CD4-positive, alpha-beta T cell treated with Interleukin-4 for 1 hour (primary cell): ENCODE measurements at regions not wholly inside any gene's neighbourhood (a gene's known extent, or its start where the extent isn't known, plus 50 kb on each side); places are given as distances from the start of the nearest gene placed in this dataset.
"Not testable (repeated sequence)": the region's sequence is repeated elsewhere in the genome, so short reads cannot be mapped to it uniquely, and the experiment has no call there.

Experiments
- DNase-seq, 2 donors: peaks; one replicate each; pipeline ENCODE4 v3.0.0-alpha.2; 2020 to 2022

DNA sequence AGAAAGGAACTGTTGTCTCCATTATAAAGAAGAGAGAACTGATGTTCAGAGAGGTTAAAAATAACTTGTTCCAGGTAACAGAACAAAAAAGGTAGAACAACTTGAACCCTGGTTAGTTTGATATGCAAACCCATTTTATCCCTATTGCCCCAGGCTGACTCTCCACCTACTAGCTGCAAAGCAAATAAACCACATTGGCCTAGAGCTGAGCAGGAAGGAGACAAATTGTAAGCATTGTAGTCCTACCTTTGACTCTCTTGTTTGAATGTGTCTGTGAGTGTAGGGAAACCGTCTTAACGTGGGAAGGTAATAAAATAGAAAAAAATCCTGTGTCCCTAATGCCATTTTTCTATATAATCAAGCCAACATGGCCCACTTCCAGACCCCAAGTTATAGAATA is 126.4 kb downstream of the CCER1 start:
- DNase-seq = no peak

DNA sequence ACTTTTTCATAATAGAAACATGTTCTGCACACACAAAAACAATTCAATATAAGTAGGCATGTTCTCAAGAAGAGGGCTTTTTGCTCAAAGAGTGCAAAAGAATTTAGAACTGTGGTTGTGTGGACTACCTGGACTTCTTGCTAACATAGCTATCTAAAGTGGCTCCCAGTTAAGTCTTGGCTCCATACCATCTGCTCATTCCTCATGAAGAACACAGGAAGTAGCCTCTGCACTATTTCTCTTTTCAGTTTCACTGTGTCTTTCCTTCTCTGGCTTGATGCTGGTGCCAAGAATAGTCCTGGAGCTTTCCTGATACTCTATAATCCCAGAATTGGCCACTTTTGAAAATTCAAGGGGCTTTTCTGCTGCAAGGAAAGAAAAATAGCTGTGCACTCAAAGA is 127.4 kb downstream of the CCER1 start:
- DNase-seq = no peak

DNA sequence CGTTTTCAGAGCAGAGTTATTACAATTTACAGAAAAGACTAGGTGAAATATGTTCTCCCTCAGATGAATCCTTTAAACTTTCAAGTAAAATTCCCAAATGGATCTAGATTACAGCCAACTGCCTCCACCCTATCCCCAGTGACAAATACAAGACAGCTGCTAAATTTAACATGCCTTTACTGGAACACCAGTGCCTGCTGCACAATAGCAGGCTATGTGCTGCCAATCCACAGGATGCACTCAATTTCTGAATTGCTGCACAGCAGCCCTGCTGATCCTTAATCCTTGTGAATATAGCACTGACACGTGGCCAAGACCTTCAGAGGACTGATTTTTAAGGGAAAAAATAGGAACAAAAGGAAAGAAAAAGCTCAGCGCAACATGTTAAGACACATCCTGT is 128.9 kb downstream of the CCER1 start:
- no peak for DNase-seq

DNA sequence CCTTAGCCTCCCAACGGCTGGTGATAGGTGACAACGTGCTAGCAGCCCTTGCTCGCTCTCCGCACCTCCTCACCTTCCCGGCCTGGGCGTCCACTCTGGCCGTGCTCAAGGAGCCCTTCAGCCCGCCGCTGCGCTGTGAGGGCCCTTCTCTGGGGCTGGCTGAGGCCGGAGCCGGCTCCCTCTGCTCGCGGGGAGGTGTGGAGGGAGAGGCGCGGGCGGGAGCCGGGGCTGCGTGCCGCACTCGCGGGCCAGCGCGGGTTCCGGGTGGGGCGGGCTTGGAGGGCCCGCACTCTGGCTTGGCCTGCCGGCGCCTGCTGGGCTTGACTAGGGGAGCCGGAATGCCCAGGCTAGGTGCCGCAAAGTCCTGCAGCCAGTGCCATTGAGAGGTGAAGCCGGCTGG is 131.1 kb downstream of the CCER1 start:
- no peak for DNase-seq

DNA sequence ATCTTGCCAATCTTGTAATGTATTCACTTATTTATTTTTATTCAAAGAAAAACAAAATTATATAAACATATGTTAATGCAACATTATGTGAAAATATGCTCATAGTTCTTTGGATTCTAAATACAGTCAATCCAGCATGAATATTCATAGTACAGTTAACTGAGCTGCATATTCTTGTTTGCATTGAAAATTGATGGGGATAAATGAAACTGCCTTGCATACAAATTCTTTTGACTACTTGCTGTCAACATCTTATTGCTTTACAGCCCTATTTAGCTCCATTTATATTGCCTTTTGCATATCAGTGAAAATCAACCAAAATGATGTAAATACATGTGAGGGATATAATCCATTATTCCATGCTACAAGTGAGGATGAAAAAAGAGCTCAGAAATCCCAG is 135.3 kb downstream of the CCER1 start:
- no peak for DNase-seq

DNA sequence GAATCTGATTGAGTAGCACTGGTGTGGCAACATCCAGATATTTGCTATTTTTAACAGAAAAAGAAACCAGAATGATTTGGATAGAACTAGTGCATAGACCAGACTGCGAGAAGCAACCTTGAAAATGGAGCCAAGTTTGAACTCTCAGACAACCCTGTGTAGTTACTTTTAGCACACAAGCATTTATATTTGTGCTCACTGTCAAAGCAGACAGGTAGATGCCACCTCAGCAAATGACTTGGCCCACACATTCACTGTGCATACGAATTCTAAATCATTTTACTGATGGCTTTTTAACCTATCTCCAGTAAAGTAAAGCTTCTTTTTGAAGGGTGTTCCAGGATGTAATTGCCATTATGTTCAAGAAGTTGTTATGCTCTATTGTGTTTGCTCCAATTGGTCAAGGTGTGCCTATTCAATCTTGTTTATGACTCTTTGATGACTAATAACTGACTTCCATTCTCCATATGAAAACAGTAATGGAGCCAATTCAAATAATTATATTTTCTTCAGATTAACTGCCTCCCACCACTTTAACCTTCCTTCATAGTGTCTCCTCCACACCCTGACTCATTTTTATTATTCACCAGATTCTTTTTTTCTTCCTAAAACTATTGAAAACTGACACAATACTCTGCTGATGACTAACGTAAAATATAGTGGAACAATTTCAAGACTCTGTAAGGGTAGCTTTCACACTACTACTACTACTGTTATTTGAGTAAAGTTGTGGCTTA is 138.5 kb downstream of the CCER1 start:
- no peak for DNase-seq

DNA sequence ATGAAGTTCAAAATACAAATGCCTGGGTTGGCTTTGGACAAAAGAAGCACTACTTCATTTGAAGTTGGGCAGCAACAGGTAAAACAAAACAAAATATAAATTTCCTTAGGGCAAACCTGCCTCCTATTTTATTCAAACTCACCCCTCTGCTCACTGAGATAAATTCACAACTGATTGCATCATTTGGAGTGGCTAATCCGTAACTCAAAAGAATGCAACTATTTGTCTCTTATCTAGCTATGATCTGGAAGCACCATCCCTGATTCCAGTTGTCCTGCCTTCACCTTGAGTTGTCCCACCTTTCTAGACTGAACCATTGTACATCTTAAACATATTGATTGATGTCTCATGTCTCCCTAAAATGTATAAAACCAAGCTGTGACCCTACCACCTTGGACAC is 145.0 kb downstream of the CCER1 start:
- DNase-seq = no peak

DNA sequence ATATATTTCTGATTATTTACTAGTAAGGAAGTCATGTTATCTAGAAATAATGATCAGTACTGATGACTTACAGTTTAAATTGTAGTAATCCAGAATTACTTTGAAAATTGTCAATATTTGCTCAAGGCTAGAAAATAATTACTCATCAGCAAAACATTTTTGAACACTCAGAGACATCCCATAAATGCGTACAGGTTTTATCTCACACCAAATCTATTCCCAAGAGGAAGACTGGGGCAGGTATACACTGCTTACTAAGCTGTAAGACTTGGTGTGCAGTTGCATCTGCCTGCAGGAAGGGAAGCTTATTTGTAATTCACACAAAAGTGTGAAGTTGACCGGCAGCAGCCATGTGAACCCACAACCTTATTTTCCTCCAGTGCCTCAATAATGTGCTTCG is 146.4 kb downstream of the CCER1 start:
- DNase-seq = no peak

DNA sequence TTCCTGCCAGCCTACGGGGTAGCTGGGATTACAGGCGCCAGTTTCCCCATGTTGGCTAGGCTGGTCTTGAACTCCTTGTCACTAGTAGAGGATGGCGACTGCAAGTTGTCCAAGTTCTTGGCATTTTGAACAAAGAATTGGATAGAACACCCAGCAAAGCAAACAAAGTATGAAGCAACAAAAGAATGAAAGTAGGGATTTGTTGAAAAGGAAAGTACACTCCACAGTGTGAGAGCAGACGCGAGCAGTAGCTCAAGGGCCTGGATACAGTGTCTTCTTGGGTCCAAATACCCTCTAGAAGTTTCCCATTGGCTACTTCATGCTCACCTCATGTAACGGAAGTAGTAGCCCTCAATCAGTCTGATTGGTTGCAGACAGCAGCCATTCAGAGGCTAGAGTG is 152.2 kb downstream of the CCER1 start:
- no peak for DNase-seq

DNA sequence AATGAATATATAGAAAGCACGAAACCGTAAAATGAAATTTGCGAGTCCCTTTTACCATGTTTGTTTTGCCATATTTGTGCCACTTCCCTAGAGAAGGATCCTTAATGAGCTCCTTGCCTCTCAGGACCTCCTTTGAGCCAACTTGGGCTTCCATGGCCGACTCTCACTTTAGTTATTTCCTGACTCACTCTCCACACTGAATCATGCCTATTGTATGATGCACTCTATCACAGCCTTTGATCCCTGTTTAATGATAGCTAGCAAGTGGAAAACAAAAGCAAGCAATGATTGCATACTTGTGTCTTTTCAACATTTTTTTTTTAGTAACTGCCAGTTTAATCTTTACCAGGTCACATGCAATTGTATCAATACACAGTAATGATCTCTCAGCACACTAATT is 153.2 kb downstream of the CCER1 start:
- no peak for DNase-seq

DNA sequence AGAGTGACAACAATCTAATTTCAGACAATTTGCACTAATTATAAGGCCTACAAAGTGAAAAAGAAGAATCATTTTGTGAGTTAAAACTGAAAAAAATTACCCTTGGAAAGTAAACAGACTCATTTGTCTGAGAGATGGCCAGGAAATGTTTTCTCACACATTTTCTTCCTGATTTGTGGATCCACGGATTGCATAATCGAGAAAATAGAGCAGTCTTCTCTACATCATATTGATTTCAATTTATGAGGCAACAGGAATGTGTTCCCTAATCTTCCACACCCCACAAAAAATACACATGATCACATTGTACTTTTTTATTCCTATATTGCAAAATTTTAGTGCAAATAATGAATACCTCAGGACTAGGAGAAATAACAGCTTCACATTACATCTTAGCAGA is 160.8 kb downstream of the CCER1 start:
- DNase-seq = no peak

DNA sequence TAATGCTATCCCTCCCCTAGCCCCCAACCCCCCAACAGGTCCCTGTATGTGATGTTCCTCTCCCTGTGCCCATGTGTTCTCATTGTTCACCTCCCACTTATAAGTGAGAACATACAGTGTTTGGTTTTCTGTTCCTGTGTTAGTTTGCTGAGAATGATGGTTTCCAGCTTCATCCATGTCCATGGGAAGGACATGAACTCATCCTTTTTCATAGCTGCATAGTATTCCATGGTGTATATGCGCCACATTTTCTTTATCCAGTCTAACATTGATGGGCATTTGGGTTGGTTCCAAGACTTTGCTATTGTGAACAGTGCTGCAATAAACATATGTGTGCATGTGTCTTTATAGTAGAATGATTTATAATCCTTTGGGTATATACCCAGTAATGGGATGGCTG is 162.3 kb downstream of the CCER1 start:
- DNase-seq = not testable (repeated sequence)

DNA sequence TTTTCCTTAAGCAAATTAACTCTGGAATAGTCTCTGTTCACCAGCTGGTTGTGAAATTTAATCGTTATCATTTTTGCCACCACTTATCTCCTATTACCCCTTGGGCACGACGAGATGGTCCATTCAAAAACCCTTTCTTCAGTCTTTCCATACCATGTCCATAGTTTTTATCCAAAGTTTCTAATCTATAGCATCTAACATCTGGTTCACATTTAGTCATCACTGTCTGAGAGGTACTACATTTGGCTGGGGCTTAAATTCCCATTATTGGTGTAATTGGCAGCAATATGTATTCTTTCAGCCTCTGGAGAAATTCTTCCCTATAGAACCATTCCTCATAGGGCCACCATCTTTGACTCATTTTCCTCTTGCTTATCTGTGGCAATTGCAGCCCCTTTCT is 163.5 kb downstream of the CCER1 start:
- DNase-seq = no peak

DNA sequence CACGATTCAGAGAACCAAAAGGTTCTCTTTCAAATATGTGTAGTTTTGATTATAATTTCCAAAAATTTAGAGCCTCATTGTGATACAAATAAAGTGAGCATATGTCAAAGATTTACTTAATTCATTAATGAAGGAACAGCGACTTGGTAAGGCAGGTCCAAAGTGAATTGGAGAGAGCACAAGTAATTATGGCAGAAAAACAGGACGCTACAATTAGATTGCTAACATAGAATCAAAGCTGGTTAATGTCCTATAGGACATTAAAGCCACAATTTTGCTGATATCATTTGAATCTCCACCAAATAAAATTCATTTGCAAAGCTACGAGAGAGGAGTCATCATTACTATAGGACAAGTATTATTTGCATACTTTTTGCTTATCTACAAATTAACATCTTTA is 164.2 kb downstream of the CCER1 start:
- no peak for DNase-seq

DNA sequence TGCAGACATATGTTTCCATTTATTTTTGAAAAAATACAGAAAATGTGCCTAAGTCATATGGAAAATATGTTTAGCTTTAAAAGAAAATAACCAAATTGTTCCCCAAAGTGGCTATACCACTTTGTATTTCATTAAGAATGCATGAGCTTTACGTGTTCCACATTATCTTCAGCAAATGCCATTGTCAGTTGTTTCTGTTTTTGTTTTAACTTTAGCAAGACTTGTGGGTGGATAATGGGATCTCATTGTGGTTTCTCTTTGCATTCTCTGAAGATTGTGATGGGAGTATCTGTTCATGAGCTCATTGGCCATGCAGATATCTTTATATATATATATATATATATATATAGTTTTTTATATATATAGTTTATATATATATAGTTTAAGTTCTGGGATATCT is 181.5 kb downstream of the CCER1 start:
- no peak for DNase-seq

DNA sequence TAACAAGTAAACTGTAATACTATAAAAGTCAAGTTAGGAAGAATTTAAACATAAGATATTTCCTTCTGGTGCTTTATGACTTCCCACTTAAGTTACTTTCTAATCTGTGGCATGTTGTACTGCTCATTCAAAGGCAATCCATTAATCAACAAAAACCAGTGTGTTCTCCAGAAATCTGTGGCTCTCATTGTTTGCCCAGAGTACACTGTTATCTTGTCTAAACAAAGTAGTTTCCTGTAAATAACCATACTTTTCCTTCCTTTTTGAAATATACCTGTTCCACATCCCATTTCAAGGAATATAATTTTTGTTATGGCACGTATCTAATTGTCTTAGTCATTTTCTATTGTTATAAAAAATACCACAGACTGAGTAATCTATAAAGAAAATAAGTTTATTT is 184.1 kb downstream of the CCER1 start:
- DNase-seq = no peak

DNA sequence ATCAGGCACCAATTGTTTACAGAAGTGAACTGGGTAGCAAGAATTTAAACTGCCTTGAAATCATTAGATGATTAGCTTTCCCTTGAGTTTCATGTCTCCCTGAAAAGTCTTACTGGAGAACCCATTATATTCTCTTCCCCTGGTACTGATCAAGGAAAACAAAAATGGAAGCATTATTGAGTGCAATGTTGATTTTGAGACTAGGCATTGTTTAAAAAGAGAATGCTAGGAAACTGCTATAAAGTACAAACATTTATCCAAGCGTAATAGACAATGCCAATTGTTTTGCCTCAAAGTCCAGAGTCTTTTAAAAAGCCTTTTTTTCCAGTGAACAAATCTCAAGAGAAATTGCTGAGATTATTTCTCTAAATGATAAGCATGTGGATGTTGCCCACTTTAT is 197.0 kb downstream of the CCER1 start:
- no peak for DNase-seq

DNA sequence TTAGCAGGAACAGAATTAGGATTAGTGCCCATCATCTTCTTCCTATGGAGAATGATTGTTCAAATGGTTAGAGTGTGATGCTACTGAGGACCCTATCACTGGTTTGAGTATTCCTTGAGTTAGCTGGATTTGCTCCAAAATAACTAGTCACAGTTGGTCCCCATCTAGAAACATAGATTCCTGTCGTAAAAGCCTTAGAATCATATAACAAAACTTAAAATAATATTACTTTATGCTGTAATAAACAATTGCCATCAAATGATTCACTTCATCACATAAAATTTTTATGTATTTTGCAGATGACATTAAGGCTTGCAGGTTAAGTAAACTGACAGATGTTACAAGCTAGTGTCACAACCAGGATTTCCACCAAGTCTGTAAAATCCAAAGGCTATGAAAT is 209.8 kb downstream of the CCER1 start:
- DNase-seq = no peak

DNA sequence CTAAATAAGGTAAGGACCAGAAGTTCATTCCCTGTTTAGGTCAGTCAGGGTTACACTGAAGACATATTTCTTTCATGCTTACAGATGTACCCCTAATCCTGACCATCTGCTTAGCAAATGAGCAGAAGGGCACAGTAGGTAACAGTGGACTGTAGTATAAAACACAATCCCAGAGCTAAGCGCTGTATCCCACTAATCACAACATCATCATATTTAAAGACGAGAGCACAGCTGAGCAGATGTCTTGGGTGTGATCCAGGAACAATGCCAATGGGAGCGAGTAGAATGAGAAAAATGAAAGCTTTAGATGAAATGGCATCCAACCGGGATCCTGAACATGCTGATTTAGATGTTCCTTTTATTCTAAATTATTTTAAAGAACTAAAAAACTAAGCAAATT is 213.4 kb downstream of the CCER1 start:
- DNase-seq = no peak

DNA sequence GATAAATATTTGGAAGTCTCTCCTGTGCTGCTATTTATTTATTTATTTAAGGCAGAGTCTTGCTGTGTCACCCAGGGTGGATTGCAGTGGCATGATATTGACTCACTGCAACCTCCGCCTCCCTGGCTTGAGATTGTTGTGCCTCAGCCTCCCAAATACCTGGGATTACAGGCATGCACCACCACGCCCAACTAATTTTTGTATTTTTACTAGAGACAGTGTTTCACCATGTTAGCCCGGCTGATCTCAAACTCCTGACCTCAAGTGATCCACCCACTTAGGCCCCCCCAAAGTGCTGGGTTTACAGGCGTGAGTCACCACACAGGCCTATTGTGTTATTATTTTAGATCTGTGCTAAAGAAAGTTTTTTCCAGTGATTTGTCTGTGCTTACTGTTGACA is 225.2 kb downstream of the CCER1 start:
- DNase-seq = no peak

DNA sequence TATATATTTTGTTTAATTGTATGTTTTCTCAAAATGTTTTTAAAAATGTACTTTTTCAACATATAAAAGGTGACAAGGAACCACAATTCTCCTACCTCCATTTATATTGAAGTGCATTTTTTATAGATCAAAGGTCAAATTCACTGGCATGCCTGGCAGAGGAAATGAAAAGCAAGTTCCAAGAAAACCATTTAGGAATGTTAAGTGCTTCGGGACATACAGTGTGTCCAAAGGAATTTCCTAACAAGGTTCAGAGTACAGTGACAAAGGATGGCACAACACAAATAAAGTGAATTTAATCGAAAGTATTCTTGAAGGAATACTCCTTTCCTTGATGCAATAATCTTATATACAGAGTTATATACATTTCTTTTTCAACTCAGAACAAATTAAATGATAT is 242.3 kb downstream of the CCER1 start:
- no peak for DNase-seq

DNA sequence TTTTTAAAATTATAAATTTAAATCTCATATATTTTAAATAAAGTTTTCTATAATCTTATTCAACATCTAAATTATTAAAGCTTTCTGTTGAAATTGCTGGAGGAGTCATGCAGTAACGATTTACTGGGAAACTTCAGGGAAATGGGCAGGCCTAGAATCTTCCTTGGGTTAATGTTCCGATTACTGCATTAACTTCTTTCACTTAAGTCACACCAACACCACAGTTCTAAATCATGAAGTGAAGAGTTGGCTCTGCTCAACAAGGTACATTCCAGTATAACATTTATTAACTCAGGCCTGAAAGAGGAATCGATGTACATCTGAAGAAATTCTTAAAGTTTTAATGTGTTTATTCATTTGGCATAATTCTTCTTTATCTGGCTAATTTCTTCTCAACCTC is 244.3 kb downstream of the CCER1 start:
- no peak for DNase-seq

DNA sequence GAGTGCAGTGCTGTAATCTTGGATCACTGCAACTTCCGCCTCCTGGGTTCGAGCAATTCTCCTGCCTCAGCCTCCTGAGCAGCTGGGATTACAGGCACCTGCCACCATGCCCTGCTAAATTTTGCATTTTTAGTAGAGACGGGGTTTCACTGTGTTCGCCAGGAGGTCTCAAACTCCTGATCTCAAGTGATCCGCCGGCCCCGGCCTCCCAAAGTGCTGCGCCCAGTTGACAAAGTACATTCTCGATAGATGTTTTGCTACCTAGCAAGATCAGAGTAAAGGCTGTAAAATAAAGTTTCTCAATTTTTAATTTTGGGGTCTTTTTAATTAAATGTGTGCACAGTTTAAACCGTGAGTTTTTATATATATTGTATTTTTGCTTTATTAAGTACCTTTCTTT is 248.9 kb downstream of the CCER1 start:
- DNase-seq = no peak

DNA sequence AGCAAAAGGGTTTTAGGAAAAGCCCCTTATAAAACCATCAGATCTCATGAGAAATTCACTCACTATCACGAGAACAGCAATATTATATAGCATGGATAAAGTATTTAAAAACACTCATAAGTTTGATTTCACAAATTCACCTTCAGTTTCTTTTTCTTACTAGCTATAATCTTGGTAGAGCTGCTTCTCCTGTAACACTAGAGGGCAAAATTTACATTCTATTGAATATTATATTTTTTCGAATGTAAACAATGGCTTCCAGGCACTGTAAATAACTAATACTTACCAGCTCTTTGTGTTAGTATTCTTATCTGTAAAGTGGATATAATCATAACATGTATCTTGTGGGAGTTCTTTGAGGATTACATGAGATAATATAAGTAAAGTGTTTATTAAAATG is 259.6 kb downstream of the CCER1 start:
- no peak for DNase-seq

DNA sequence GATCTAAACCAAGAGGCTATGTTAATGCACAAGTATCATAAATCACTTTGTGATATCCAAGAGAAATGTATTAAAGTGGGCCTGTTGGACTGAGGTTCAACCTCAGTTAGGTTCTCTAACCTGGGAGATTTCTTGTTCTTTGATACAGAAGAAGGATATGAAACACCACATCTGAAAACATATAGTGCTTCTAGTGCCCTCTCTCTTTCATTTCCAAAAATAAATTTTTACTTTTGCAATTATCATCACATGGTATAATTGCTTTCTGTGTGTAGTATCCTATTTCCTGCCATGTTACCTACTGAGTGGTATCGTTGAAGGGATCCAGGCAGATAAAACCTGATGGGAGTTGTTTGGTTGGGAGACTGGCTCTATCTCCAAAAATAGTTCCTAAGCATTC is 264.9 kb downstream of the CCER1 start:
- DNase-seq = no peak

DNA sequence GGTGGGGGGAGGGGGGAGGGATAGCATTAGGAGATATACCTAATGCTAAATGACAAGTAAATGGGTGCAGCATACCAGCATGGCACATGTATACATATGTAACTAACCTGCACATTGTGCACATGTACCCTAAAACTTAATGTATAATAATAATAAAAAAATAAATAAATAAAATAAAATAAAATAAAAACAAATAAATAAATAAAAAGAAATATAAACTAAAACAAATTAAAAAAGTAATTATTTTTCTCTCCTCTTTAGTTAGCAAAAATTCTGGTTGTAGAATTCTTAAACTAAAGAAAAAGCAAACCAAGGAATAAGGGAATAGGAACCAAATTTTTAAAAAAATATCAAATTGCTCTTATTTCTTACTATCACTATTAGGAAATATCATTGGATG is 267.3 kb downstream of the CCER1 start:
- not testable (repeated sequence) for DNase-seq
